GM08714 (cell line): ENCODE measurements at regions not wholly inside any gene's neighbourhood (a gene's known extent, or its start where the extent isn't known, plus 50 kb on each side); places are given as distances from the start of the nearest gene placed in this dataset.

Experiments
- H3K4me3 ChIP-seq: fragments of 200-500 bp; sonication (Bioruptor generic); 2 replicates; pipeline ENCODE4 v1.5.1; 2014; ENCODE audit warnings: mild to moderate bottlenecking, low read length, inconsistent platforms
- ZNF274 ChIP-seq: IDR thresholded peaks from 2 replicates; pipeline ENCODE4 v1.6.1; 2012; ENCODE audit warnings: mild to moderate bottlenecking, low read depth, low read length

- no peak overlapping the region for H3K4me3 ChIP-seq
- no peak for TF ChIP-seq ZNF274
Measured at GRCh38 chr4:1459081-1459721, 53.0 kb upstream of the NKX1-1 start.

- no peak overlapping the region for H3K4me3 ChIP-seq
- TF ChIP-seq ZNF274: no peak
Measured at GRCh38 chr4:1458581-1458980, 52.3 kb upstream of the NKX1-1 start.
